H1 (cell line): ENCODE measurements at regions not wholly inside any gene's neighbourhood (a gene's known extent, or its start where the extent isn't known, plus 50 kb on each side); places are given as distances from the start of the nearest gene placed in this dataset.

Experiments
- BRCA1 ChIP-seq: IDR thresholded peaks from 2 replicates; pipeline ENCODE4 v1.6.1; 2012; ENCODE audit warnings: low read depth, low read length, improper control_type of control experiment
- CREB1 ChIP-seq: IDR thresholded peaks from 2 replicates; pipeline ENCODE4 v1.6.1; 2012; ENCODE audit warnings: inconsistent platforms
- E2F6 ChIP-seq: IDR thresholded peaks from 2 replicates; pipeline ENCODE4 v1.6.1; 2012; ENCODE audit warnings: inconsistent platforms
- EZH2 ChIP-seq: fragments of 200-600 bp; sonication (generic); IDR thresholded peaks from 2 replicates; pipeline ENCODE4 v1.7.1; 2012; ENCODE audit warnings: low read depth, mild to moderate bottlenecking, moderate library complexity, low read length, inconsistent platforms; ENCODE audit not compliant: severe bottlenecking
- FOSL1 ChIP-seq: IDR thresholded peaks from 2 replicates; pipeline ENCODE4 v1.6.1; 2011; ENCODE audit warnings: mild to moderate bottlenecking, low read depth, low read length, moderate library complexity; ENCODE audit not compliant: insufficient read depth
- GABPA ChIP-seq: IDR thresholded peaks from 2 replicates; pipeline ENCODE4 v1.6.1; 2011; ENCODE audit warnings: mild to moderate bottlenecking, low read length, moderate library complexity, borderline replicate concordance; ENCODE audit not compliant: insufficient read depth
- POLR2A ChIP-seq, 2 experiments: IDR thresholded peaks; 1 replicate in 1 of 2; 2 replicates in 1 of 2; pipeline ENCODE4 v1.6.1; 2011; ENCODE audit warnings: low read depth in 2 of 2, low read length in 2 of 2, mild to moderate bottlenecking in 2 of 2; ENCODE audit errors: control extremely low read depth in 1 of 2
- POLR2AphosphoS5 ChIP-seq: IDR thresholded peaks from 2 replicates; pipeline ENCODE4 v1.6.1; 2011; ENCODE audit warnings: low read depth, low read length
- SP2 ChIP-seq: IDR thresholded peaks from 2 replicates; pipeline ENCODE4 v1.6.1; 2012; ENCODE audit warnings: mild to moderate bottlenecking, low read length, inconsistent platforms
- TCF12 ChIP-seq: IDR thresholded peaks from 2 replicates; pipeline ENCODE4 v1.6.1; 2011; ENCODE audit warnings: low read depth, mild to moderate bottlenecking, low read length
- YY1 ChIP-seq: IDR thresholded peaks from 2 replicates; pipeline ENCODE4 v1.6.1; 2011; ENCODE audit warnings: low read depth, mild to moderate bottlenecking, low read length
- TF ChIP-seq, protein P1 (sequence below), 3 experiments: IDR thresholded peaks; 1 replicate in 2 of 3; 2 replicates in 1 of 3; pipeline versions ENCODE4 v1.5.1 to v1.6.1; 2011; ENCODE audit warnings: low read length in 3 of 3, mild to moderate bottlenecking in 3 of 3, inconsistent platforms in 2 of 3, low read depth in 1 of 3, moderate library complexity in 1 of 3; ENCODE audit not compliant: insufficient read depth in 1 of 3; ENCODE audit errors: control extremely low read depth in 1 of 3
- TF ChIP-seq, protein P2 (sequence below): IDR thresholded peaks from 2 replicates; pipeline ENCODE4 v1.6.1; 2011; ENCODE audit warnings: low read depth, mild to moderate bottlenecking, low read length; ENCODE audit not compliant: insufficient read depth

- TF ChIP-seq, protein P1, sequence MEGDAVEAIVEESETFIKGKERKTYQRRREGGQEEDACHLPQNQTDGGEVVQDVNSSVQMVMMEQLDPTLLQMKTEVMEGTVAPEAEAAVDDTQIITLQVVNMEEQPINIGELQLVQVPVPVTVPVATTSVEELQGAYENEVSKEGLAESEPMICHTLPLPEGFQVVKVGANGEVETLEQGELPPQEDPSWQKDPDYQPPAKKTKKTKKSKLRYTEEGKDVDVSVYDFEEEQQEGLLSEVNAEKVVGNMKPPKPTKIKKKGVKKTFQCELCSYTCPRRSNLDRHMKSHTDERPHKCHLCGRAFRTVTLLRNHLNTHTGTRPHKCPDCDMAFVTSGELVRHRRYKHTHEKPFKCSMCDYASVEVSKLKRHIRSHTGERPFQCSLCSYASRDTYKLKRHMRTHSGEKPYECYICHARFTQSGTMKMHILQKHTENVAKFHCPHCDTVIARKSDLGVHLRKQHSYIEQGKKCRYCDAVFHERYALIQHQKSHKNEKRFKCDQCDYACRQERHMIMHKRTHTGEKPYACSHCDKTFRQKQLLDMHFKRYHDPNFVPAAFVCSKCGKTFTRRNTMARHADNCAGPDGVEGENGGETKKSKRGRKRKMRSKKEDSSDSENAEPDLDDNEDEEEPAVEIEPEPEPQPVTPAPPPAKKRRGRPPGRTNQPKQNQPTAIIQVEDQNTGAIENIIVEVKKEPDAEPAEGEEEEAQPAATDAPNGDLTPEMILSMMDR (IDR thresholded peaks at IDR 0.05; ENCODE audit: control extremely low read depth in 1 of 3, insufficient read depth in 1 of 3, low read depth in 1 of 3, low read length in 3 of 3) = no peak
- no peak for TF ChIP-seq CREB1
- TF ChIP-seq, protein P2, sequence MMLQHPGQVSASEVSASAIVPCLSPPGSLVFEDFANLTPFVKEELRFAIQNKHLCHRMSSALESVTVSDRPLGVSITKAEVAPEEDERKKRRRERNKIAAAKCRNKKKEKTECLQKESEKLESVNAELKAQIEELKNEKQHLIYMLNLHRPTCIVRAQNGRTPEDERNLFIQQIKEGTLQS = no peak
- TF ChIP-seq YY1 = no peak
- TF ChIP-seq GABPA = no peak
- TF ChIP-seq BRCA1 = no peak
- TF ChIP-seq EZH2 = no peak
- TF ChIP-seq POLR2A (IDR thresholded peaks at IDR 0.05; ENCODE audit: control extremely low read depth in 1 of 2, low read depth in 2 of 2, low read length in 2 of 2) = no peak
- TF ChIP-seq SP2 = no peak
- TF ChIP-seq POLR2AphosphoS5 = no peak
- TF ChIP-seq TCF12 = no peak
- no peak for TF ChIP-seq E2F6
- TF ChIP-seq FOSL1 = no peak
Measured at GRCh38 chr10:64519831-64520230, 998.6 kb downstream of the REEP3 start.
